ENCODE measurements at regions not wholly inside any gene's neighbourhood (a gene's known extent, or its start where the extent isn't known, plus 50 kb on each side); places are given as distances from the start of the nearest gene placed in this dataset.
"Not testable (repeated sequence)": the region's sequence is repeated elsewhere in the genome, so short reads cannot be mapped to it uniquely, and the experiment has no call there.

GRCh38 chr12:115898670-115899069 lies 378.8 kb downstream of the MED13L start:
- no peak for DNase-seq (ENCODE audit: low read depth)

GRCh38 chr12:115897729-115898128 lies 379.8 kb downstream of the MED13L start:
- peak; percentile 49 for DNase-seq (ENCODE audit: low read depth)

- DNase-seq (ENCODE audit: low read depth) = peak; percentile 14
These were observed 382.2 kb downstream of the MED13L start for GRCh38 chr12:115895247-115895646.

GRCh38 chr12:115891556-115892164 lies 385.8 kb downstream of the MED13L start:
- no peak for DNase-seq (ENCODE audit: low read depth)

GRCh38 chr12:115886666-115887065 lies 390.8 kb downstream of the MED13L start:
- no peak for DNase-seq (ENCODE audit: low read depth)

GRCh38 chr12:115885040-115885690 lies 392.3 kb downstream of the MED13L start:
- DNase-seq (ENCODE audit: low read depth) = no peak

GRCh38 chr12:115882936-115883335 lies 394.6 kb downstream of the MED13L start:
- no peak for DNase-seq (ENCODE audit: low read depth)

GRCh38 chr12:115880238-115880637 lies 397.3 kb downstream of the MED13L start:
- DNase-seq (ENCODE audit: low read depth) = no peak

GRCh38 chr12:115879354-115879753 lies 398.1 kb downstream of the MED13L start:
- no peak for DNase-seq (ENCODE audit: low read depth)

GRCh38 chr12:115873451-115874082 lies 403.9 kb downstream of the MED13L start:
- DNase-seq (ENCODE audit: low read depth) = no peak

GRCh38 chr12:115872919-115873357 lies 404.6 kb downstream of the MED13L start:
- DNase-seq (ENCODE audit: low read depth) = no peak

GRCh38 chr12:115872212-115872611 lies 405.3 kb downstream of the MED13L start:
- DNase-seq (ENCODE audit: low read depth) = peak; percentile 19

- DNase-seq (ENCODE audit: low read depth) = peak; percentile 43
These were observed 405.8 kb downstream of the MED13L start for GRCh38 chr12:115871714-115872113.

- no peak for DNase-seq (ENCODE audit: low read depth)
These were observed 407.0 kb downstream of the MED13L start for GRCh38 chr12:115870510-115870909.

GRCh38 chr12:115870021-115870420 lies 407.5 kb downstream of the MED13L start:
- DNase-seq (ENCODE audit: low read depth) = no peak

GRCh38 chr12:115869604-115870003 lies 407.9 kb downstream of the MED13L start:
- DNase-seq (ENCODE audit: low read depth) = no peak

GRCh38 chr12:115868624-115869023 lies 408.9 kb downstream of the MED13L start:
- no peak for DNase-seq (ENCODE audit: low read depth)

GRCh38 chr12:115867854-115868253 lies 409.6 kb downstream of the MED13L start:
- DNase-seq (ENCODE audit: low read depth) = no peak

GRCh38 chr12:115866909-115867525 lies 410.5 kb downstream of the MED13L start:
- no peak for DNase-seq (ENCODE audit: low read depth)

GRCh38 chr12:115866281-115866680 lies 411.2 kb downstream of the MED13L start:
- DNase-seq (ENCODE audit: low read depth) = not testable (repeated sequence)

GRCh38 chr12:115864396-115864795 lies 413.1 kb downstream of the MED13L start:
- DNase-seq (ENCODE audit: low read depth) = peak; percentile 23

GRCh38 chr12:115860619-115861018 lies 416.9 kb downstream of the MED13L start:
- no peak for DNase-seq (ENCODE audit: low read depth)

GRCh38 chr12:115859231-115859630 lies 418.3 kb downstream of the MED13L start:
- no peak for DNase-seq (ENCODE audit: low read depth)

All from EH (cell line).